Central memory CD8-positive, alpha-beta T cell (primary cell): ENCODE measurements at regions not wholly inside any gene's neighbourhood (a gene's known extent, or its start where the extent isn't known, plus 50 kb on each side); places are given as distances from the start of the nearest gene placed in this dataset.
"Not testable (repeated sequence)": the region's sequence is repeated elsewhere in the genome, so short reads cannot be mapped to it uniquely, and the experiment has no call there.

Source experiments
- ATAC-seq: fragments of 150-1000 bp; cut with Tn5 transposase; replicated peaks from 2 replicates; pipeline ENCODE4 v1.10.0; 2022; ENCODE audit warnings: mild to moderate bottlenecking, moderate FRiP score, moderate number of reproducible peaks; ENCODE audit not compliant: poor library complexity, severe bottlenecking; ENCODE audit errors: extremely low read depth
- DNase-seq, 2 donors: peaks; one replicate each; pipeline ENCODE4 v3.0.0; 2021; ENCODE audit warnings: low spot score in 2 of 2
- H3K27ac Mint-ChIP-seq: one replicate; pipeline ENCODE4 v1.8.0; 2022; ENCODE audit warnings: low read depth, mild to moderate bottlenecking, moderate library complexity, mixed read lengths
- H3K27me3 Mint-ChIP-seq: one replicate; pipeline ENCODE4 v1.8.0; 2022; ENCODE audit warnings: mixed read lengths
- H3K36me3 Mint-ChIP-seq: one replicate; pipeline ENCODE4 v1.8.0; 2022; ENCODE audit warnings: mild to moderate bottlenecking, moderate library complexity, mixed read lengths; ENCODE audit not compliant: insufficient read depth
- H3K4me1 Mint-ChIP-seq: one replicate; pipeline ENCODE4 v1.8.0; 2022; ENCODE audit warnings: mixed read lengths
- H3K4me3 Mint-ChIP-seq: one replicate; pipeline ENCODE4 v1.8.0; 2022; ENCODE audit warnings: mild to moderate bottlenecking, moderate library complexity, mixed read lengths
- H3K9me3 Mint-ChIP-seq: one replicate; pipeline ENCODE4 v1.8.0; 2022; ENCODE audit warnings: mixed read lengths

DNA sequence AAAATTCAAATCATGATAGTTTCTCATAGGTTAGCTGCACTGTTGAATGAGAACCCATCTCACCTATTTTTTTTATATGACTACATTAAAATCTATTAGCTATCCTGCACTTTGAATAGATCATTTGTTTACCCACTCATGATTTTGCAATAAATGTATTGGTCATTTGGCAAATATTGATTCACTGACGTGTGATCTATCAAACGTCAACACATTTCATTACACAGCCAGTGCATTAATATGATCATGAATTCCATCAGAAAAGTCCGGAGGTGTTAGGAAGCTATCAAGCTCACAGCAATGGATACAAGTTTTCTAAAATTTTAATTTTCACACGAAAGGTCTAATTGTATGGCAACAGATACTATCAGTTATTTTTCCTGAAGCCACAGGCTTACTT is 128.2 kb upstream of the ID2 start:
- DNase-seq (no peak), ATAC-seq (no peak)
- H3K27ac Mint-ChIP-seq, result no peak overlapping the region
- H3K27me3 Mint-ChIP-seq, result no peaks in the 10 kb centered on the region
- H3K4me3 Mint-ChIP-seq, result no peak overlapping the region
- H3K36me3 Mint-ChIP-seq, result peaks cover 2% of the 10 kb centered on the region
- no peaks in the 10 kb centered on the region for H3K9me3 Mint-ChIP-seq
- peaks cover 22% of the 10 kb centered on the region for H3K4me1 Mint-ChIP-seq

DNA sequence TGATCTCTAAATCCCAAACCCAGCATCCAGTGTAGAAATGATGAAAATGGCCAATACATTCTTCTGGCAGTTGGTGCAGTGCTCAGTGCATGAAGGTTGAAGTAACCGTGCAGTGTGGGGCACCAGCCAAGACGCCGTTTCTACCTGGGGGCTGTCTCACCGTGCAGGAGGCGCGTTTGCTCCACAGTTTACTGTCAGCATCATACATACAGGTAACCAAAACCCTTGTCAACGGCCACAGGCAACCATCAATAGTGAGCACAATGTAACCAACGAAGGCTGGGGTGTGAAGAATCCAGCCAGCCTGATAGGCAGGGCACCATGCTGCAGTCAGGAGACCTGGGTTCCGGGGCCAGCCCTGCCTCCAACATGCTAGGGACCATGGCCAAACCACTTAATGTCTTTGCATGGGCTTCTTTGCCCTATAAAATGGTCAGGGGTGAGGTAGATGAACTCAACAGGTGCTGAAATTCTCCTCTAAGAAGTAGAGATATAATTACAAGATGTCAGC is 127.5 kb upstream of the ID2 start:
- Mint-ChIP-seq H3K4me1 (peaks cover 15% of the 10 kb centered on the region), H3K9me3 (no peaks in the 10 kb centered on the region), H3K36me3 (peaks cover 2% of the 10 kb centered on the region), H3K4me3 (no peak overlapping the region), H3K27ac (no peak overlapping the region), H3K27me3 (no peaks in the 10 kb centered on the region)
- DNase-seq, result no peak
- no peak for ATAC-seq

DNA sequence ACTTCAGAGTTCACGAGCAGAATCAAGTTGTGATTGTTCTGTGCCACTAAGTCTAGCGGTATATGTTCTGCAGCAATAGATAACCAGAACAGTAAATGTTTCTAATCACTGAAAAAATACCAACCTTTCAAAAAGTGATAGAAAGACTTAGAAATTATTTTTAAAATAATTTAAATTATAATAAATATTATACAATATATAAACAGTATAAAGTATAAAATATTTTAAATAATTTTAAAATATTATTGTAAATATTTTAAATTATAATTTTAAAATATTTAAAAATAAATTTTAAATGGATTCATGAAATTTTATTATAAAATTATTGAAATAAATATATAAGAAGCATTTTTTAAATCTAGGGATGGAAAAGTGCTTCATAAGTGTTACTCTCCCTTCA is 126.3 kb upstream of the ID2 start:
- Mint-ChIP-seq H3K4me1 (peaks cover 15% of the 10 kb centered on the region), H3K9me3 (no peaks in the 10 kb centered on the region), H3K27ac (no peak overlapping the region), H3K27me3 (no peaks in the 10 kb centered on the region), H3K36me3 (peaks cover 2% of the 10 kb centered on the region), H3K4me3 (no peak overlapping the region)
- DNase-seq, result no peak
- ATAC-seq, result no peak

DNA sequence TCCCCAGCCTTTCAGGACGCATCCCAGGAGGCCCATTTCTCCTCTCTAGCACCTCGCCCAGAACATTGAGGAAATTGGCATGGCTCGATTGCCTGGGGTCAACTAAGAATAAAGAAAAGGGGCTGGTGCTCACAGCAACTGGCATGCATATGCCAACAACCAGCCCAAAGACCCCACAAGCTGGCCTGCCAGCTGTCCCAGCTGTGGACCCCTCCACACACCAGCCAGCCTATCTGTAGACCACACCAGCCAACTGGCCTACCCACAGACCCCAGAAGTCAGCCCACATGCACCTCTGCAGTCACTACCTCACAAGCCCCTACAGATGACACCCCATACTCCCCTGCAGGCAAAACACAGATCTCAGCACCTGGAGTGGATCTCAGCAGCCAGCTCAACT is 123.8 kb upstream of the ID2 start:
- H3K36me3 Mint-ChIP-seq, result no peaks in the 10 kb centered on the region
- DNase-seq (no peak), ATAC-seq (no peak)
- H3K27ac Mint-ChIP-seq, result no peak overlapping the region
- H3K4me1 Mint-ChIP-seq, result no peaks in the 10 kb centered on the region
- H3K27me3 Mint-ChIP-seq, result no peaks in the 10 kb centered on the region
- H3K9me3 Mint-ChIP-seq, result no peaks in the 10 kb centered on the region
- no peak overlapping the region for H3K4me3 Mint-ChIP-seq

DNA sequence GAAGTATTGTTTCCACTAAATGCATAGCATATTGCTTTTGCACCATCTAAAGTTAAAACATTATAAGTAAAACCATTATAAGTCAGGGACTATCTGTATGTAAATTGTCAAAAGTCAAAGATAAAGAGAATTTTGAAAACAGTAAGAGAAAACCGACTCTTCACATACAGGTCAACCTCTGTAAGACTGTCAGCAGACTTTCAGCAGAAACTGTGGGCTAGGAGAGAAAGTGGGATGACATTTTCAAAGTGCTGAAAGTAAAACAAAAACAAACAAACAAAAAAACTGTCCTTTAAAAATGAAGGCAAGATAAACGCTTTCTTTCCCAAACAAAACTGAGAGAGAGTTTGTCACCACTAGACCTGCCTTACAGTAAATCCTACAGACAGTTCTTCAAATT is 122.9 kb upstream of the ID2 start:
- no peaks in the 10 kb centered on the region for H3K9me3 Mint-ChIP-seq
- DNase-seq (no peak), ATAC-seq (no peak)
- no peak overlapping the region for H3K27ac Mint-ChIP-seq
- peaks cover 2% of the 10 kb centered on the region for H3K4me1 Mint-ChIP-seq
- no peaks in the 10 kb centered on the region for H3K27me3 Mint-ChIP-seq
- H3K36me3 Mint-ChIP-seq, result no peaks in the 10 kb centered on the region
- H3K4me3 Mint-ChIP-seq, result no peak overlapping the region

DNA sequence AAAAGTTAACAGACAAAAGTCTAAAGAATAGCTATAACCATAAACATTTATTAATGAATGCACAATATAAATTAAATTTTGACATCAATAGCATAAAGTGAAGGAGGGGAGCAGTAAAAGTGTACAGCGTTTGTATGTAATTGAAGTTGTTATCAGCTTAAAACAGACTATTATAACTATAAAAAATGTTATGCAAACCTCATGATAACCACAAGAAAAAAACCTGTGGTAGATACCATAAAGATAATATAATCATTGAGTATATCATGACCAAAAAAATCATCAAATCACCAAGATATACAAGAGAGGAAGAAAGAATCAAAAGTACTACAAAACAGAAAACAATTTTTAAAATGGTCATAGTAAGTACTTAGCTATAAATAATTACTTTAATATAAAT is 122.1 kb upstream of the ID2 start:
- DNase-seq (no peak), ATAC-seq (no peak)
- H3K4me1 Mint-ChIP-seq, result peaks cover 6% of the 10 kb centered on the region
- no peak overlapping the region for H3K4me3 Mint-ChIP-seq
- H3K27me3 Mint-ChIP-seq, result no peaks in the 10 kb centered on the region
- H3K27ac Mint-ChIP-seq, result no peak overlapping the region
- H3K36me3 Mint-ChIP-seq, result no peaks in the 10 kb centered on the region
- H3K9me3 Mint-ChIP-seq, result no peaks in the 10 kb centered on the region

DNA sequence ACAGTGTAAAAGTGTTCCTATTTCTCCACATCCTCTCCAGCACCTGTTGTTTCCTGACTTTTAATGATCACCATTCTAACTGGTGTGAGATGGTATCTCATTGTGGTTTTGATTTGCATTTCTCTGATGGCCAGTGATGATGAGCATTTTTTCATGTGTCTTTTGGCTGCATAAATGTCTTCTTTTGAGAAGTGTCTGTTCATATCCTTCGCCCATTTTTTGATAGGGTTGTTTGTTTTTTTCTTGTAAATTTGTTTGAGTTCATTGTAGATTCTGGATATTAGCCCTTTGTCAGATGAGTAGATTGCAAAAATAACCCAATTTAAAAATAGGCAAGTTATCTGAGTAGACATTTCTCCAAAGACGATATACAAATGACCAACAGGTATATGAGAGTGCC is 120.2 kb upstream of the ID2 start:
- H3K36me3 Mint-ChIP-seq, H3K9me3 Mint-ChIP-seq, H3K27me3 Mint-ChIP-seq, H3K4me3 Mint-ChIP-seq, DNase-seq, H3K27ac Mint-ChIP-seq, ATAC-seq, H3K4me1 Mint-ChIP-seq: not testable (repeated sequence)

DNA sequence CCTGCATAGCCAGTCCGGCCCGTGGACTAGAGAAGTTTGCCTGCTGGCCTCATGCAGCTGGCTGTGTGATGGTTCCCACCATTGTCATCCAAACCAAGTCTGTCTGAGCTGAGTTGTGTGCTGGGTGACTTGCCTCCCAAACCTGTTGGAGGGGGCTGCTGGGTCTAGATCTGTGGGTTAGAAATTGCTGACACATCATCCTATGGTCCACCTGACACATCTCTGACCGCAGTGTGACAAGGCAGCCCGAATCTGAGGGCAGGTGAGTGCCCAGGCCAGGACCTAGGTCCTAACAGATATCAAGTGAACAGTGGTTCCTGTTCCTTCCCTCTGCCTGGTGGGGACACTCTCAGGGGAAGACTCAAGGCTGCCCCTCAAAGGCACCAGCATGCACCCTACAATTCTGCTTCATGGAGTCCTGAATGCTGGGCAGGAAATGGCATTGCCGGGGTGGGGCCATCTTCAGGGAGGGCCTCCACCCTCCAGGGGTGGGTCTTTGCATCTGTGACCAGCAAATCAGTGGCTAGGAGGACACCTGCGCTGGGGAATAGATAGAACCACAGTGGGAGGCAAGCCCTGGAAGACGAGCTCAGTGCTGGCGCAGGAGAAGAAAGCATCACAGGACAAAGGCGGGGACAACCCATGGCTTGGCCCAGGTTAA is 117.9 kb upstream of the ID2 start:
- Mint-ChIP-seq H3K4me1 (peaks cover 6% of the 10 kb centered on the region), H3K36me3 (no peaks in the 10 kb centered on the region), H3K9me3 (no peaks in the 10 kb centered on the region), H3K4me3 (no peak overlapping the region), H3K27me3 (no peaks in the 10 kb centered on the region), H3K27ac (peak overlapping the region; percentile 42)
- ATAC-seq, result no peak
- DNase-seq, result no peak

DNA sequence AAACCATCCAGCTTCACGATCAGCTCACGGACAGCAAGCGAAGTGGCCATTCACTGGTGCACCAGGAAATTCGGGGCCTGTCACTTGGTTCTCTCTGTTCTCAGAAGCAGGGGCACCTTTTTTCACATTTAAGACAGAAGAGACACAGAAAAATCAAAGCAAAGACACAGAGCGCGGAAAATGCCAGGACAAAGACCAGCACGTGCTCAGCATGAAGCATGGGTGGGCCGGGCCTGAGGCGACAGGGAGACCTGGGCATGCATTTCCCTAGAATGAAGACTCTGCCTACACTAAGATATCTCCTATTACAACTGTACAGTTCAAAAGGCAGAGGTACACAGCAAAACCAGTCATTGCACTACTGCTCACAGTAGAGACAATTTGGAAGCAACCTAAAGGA is 117.4 kb upstream of the ID2 start:
- Mint-ChIP-seq H3K4me3 (no peak overlapping the region), H3K36me3 (no peaks in the 10 kb centered on the region), H3K27ac (peak overlapping the region; percentile 42), H3K9me3 (no peaks in the 10 kb centered on the region), H3K27me3 (no peaks in the 10 kb centered on the region), H3K4me1 (peaks cover 6% of the 10 kb centered on the region)
- DNase-seq (no peak), ATAC-seq (no peak)

DNA sequence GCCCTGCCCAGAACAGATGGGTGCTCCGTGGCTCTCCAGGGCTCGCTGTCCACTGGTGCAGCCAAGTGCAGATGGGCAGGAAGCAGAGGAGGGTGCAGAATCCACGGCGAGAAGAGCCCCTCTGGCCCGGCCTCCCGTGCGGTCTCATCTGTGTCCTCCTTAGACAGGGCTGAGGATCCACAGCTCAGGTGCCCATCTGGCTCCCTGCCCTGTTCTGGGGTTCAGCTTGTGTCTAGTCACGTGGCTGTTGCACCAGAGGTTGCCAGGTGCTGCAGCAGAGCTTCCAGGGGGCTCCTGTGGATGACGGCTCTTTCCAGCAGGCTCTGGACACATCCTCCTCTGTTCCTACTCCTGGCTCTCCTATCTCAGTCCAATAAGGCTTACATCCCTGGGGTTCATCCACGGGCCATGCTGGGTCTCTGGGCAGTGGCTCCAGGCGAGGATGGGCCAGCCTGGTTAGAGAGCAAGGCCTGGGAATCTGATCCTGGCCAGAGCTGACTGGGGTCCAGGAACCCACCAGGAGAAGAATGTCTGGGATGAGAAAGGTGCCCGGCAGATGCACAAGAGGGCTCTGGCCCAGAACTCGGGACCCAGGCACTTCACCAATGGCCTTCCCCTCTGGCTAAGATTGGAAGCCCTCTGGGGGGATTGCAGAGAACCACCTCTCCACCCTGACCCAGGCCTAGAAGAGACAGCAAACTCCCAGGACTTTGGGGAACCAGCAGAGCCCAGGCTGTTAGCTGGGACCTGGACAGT is 116.3 kb upstream of the ID2 start:
- no peak overlapping the region for H3K4me3 Mint-ChIP-seq
- no peaks in the 10 kb centered on the region for H3K27me3 Mint-ChIP-seq
- no peaks in the 10 kb centered on the region for H3K9me3 Mint-ChIP-seq
- no peak overlapping the region for H3K27ac Mint-ChIP-seq
- H3K36me3 Mint-ChIP-seq, result no peaks in the 10 kb centered on the region
- H3K4me1 Mint-ChIP-seq, result peaks cover 6% of the 10 kb centered on the region
- no peak for ATAC-seq
- DNase-seq, result no peak

DNA sequence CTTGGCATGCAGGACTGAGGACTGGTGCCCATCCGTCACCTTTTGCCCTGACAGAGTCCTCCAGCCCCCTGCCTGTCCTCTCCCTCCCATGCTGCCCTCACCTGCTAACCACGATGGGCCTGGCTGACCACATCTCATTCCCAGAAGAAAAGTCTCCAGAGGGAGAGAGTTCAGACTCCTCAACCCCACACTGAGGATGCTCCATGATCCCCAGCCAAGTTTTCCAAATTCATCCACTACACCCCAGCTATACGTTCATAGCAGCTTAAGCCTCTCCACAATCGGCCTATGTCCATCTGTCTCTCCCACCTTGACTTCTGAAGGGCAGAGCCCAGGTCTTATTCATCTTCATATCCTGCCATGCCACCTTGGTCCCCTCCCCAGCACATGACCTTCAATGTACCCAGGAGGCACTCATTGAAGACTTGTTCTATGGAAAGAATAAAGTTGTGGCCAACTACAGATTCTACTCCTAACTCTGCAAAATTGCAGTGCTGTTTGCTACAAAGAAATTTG is 115.6 kb upstream of the ID2 start:
- Mint-ChIP-seq H3K4me3 (no peak overlapping the region), H3K27me3 (no peaks in the 10 kb centered on the region), H3K27ac (no peak overlapping the region)

DNA sequence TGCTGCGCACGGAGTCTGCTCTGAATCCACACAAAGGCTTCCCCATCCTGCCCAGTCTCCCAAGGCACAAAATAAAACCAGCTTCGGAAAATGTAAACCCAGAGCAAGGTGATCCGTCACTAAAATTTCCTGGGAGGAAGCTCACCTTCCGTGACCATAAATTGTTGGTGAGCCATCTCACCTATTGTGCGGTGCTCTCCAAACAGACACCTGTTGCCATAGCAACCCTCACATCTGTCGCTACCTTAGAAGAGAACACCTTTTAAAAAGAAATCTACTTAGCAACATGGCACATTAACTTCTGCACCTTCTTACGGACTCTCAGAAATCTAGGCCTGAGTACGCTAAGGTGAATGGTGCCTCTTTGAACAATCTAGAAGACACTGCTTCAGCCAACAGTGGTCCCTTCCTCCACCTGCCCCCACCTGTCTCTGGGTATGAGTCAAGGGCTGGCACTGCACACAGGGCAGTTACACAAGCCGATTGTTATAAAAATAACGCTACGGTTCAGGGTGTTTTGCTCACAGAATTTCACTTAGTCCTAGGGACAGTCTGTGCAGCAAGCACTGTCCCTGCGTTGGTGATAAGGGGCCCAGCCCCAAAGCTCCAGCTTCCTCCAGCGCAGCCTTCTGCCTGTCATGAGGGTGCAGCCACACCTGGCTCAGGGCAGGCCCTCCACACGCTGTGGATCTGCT is 114.9 kb upstream of the ID2 start:
- Mint-ChIP-seq H3K36me3 (no peaks in the 10 kb centered on the region), H3K27me3 (no peaks in the 10 kb centered on the region), H3K9me3 (no peaks in the 10 kb centered on the region), H3K4me3 (no peak overlapping the region), H3K27ac (no peak overlapping the region), H3K4me1 (peaks cover 6% of the 10 kb centered on the region)
- ATAC-seq (no peak), DNase-seq (no peak)

More for the DNA sequence above, 115.6 kb upstream of the ID2 start:
- ATAC-seq (no peak), DNase-seq (no peak)
- Mint-ChIP-seq H3K36me3 (no peaks in the 10 kb centered on the region), H3K4me1 (peaks cover 6% of the 10 kb centered on the region), H3K9me3 (no peaks in the 10 kb centered on the region)
